HUES6 (cell line): ENCODE measurements at regions not wholly inside any gene's neighbourhood (a gene's known extent, or its start where the extent isn't known, plus 50 kb on each side); places are given as distances from the start of the nearest gene placed in this dataset.
"Not testable (repeated sequence)": the region's sequence is repeated elsewhere in the genome, so short reads cannot be mapped to it uniquely, and the experiment has no call there.

ENCODE experiments used
- H3K27ac ChIP-seq: 2 replicates; pipeline ENCODE4 v1.7.0; 2013; ENCODE audit warnings: low read depth, mild to moderate bottlenecking, low read length, inconsistent platforms
- H3K27me3 ChIP-seq: 2 replicates; pipeline ENCODE4 v1.6.1; 2013; ENCODE audit warnings: low read length; ENCODE audit not compliant: control insufficient read depth, insufficient read depth
- H3K36me3 ChIP-seq: 2 replicates; pipeline ENCODE4 v1.6.1; 2013; ENCODE audit warnings: low read length; ENCODE audit not compliant: control insufficient read depth, insufficient read depth
- H3K4me1 ChIP-seq: 2 replicates; pipeline ENCODE4 v1.6.1; 2013; ENCODE audit warnings: low read length; ENCODE audit not compliant: control insufficient read depth, insufficient read depth
- H3K4me3 ChIP-seq: 2 replicates; pipeline ENCODE4 v1.5.1; 2013; ENCODE audit warnings: low read depth, low read length
- H3K9ac ChIP-seq: one replicate; pipeline ENCODE4 v1.6.1; 2013; ENCODE audit warnings: mild to moderate bottlenecking, low read length
- H3K9me3 ChIP-seq: 2 replicates; pipeline ENCODE4 v1.6.1; 2013; ENCODE audit warnings: low read depth, low read length; ENCODE audit not compliant: control insufficient read depth, insufficient read depth

DNA sequence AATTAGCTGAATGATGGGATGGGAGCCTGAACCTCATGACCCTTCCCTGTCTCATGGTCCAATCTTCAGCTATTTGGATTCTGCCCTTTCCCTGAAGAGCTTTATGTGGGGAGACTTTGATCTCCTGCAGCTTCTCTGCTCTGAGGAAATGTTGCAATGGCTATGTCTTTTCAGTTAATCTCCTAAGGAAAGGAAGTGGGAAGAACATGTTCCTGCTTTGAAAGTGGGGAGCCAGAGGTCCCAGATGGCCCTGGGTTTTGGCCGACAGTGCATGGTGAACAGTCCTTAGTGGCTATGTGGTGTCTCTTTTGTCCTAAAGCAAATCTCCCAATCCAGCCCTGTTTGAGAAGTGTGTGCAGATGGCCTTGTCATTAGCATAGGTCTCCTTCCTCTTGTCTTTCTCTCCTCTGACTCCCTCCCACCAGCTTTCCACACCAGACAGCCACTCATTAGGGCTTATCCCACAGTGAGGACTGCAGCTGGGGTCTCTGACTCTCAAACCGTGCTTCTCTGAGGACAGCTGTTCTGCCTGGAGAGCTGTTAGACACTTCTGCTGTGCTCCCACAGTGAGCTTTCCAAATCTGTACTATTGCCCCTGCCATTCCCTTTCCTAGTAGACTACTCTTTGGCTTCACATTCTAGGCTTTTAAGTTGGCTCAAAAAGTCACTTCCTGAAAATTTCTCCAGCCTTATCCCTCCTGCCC, 365.8 kb upstream of the UMPS start:
- Histone ChIP-seq H3K9ac (no peak overlapping the region), H3K27ac (no peak overlapping the region), H3K27me3 (no peaks in the 10 kb centered on the region)

DNA sequence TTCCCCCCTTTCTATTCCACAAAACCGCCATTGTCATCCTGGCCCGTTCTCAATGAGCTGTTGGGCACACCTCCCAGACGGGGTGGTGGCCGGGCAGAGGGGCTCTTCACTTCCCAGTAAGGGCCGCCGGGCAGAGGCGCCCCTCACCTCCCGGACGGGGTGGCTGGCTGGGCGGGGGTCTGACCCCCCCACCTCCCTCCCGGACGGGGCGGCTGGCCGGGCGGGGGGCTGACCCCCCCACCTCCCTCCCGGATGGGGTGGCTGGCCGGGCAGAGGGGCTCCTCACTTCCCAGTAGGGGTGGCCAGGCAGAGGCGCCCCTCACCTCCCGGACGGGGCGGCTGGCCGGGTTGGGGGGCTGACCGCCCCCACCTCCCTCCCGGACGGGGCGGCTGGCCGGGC, 363.6 kb upstream of the UMPS start:
- not testable (repeated sequence) for H3K9me3 ChIP-seq, H3K4me1 ChIP-seq, H3K36me3 ChIP-seq, H3K9ac ChIP-seq, H3K4me3 ChIP-seq, H3K27ac ChIP-seq, H3K27me3 ChIP-seq

More for the DNA sequence above, 365.8 kb upstream of the UMPS start:
- H3K4me1 ChIP-seq: peaks cover 15% of the 10 kb centered on the region
- H3K4me3 ChIP-seq: no peak overlapping the region
- H3K9me3 ChIP-seq: no peaks in the 10 kb centered on the region
- no peaks in the 10 kb centered on the region for H3K36me3 ChIP-seq

DNA sequence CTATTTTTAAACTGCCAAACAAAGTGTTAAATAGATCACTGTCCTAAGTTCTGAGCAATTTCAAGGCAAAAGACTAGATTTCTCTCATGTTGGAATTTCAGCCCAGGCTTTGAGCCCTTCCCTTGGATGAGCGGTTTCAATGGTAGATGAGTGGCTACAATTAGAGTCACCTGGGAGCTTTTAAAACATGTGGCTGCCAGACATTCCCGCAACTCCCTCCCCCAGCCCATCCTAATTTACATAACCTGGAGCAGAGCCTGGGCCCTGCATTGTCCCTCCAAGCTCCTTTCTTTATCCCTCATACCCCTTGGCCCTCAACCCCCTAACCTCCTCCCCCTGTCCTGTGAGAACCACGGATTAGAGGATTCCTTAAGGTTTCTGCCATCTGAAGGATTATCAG, 357.5 kb upstream of the UMPS start:
- peaks cover 5% of the 10 kb centered on the region; the same call in 1 of the 2 replicates for H3K9me3 ChIP-seq
- no peaks in the 10 kb centered on the region for H3K36me3 ChIP-seq
- H3K27me3 ChIP-seq: no peaks in the 10 kb centered on the region
- no peak overlapping the region for H3K27ac ChIP-seq
- peaks cover 13% of the 10 kb centered on the region for H3K4me1 ChIP-seq
- no peak overlapping the region for H3K9ac ChIP-seq
- no peak overlapping the region for H3K4me3 ChIP-seq

DNA sequence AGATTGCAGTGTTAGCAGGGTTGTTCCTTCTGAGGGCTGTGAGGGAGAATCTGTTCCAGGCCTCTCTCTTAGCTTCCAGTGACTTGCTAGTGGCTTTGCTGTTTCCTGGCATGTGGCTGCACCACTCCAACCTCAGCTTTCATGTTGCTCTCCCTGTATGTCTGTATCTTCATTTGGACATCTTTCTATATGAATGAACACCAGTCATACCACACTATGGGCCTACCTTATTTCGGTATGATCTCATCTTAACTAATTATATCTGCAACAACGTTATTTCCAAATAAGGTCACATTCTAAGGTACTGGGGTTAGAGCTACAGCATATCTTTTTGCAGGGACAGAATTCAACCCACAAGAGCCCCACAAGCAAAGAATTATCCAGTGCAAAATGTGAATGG, 356.7 kb upstream of the UMPS start:
- H3K4me3 ChIP-seq: no peak overlapping the region
- H3K9me3 ChIP-seq: peaks cover 5% of the 10 kb centered on the region; the same call in 1 of the 2 replicates
- peaks cover 13% of the 10 kb centered on the region for H3K4me1 ChIP-seq
- H3K36me3 ChIP-seq: no peaks in the 10 kb centered on the region
- no peak overlapping the region for H3K9ac ChIP-seq
- no peaks in the 10 kb centered on the region for H3K27me3 ChIP-seq
- no peak overlapping the region for H3K27ac ChIP-seq

DNA sequence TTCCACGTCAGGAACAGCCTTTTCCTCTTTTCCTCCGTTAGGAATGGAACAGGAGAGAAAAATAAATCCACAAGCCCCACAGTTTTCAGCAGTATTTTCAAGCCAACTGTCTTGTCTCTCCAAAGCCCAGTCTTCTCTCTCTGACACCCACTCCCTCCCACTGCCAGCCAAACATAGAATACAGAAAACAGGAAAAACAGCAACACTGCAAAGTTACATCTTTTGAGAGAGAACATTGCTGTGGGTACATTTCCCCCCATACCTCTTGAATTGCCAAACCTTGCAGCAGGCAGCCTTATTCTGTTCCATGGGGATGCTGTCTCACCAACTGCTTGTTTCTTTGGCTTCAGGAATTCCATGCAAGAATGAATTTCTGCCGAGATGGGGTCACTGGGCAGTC, 355.7 kb upstream of the UMPS start:
- Histone ChIP-seq H3K9me3 (peaks cover 5% of the 10 kb centered on the region; the same call in 1 of the 2 replicates), H3K9ac (no peak overlapping the region), H3K27me3 (no peaks in the 10 kb centered on the region), H3K4me3 (no peak overlapping the region), H3K36me3 (no peaks in the 10 kb centered on the region), H3K27ac (no peak overlapping the region), H3K4me1 (peaks cover 17% of the 10 kb centered on the region)

DNA sequence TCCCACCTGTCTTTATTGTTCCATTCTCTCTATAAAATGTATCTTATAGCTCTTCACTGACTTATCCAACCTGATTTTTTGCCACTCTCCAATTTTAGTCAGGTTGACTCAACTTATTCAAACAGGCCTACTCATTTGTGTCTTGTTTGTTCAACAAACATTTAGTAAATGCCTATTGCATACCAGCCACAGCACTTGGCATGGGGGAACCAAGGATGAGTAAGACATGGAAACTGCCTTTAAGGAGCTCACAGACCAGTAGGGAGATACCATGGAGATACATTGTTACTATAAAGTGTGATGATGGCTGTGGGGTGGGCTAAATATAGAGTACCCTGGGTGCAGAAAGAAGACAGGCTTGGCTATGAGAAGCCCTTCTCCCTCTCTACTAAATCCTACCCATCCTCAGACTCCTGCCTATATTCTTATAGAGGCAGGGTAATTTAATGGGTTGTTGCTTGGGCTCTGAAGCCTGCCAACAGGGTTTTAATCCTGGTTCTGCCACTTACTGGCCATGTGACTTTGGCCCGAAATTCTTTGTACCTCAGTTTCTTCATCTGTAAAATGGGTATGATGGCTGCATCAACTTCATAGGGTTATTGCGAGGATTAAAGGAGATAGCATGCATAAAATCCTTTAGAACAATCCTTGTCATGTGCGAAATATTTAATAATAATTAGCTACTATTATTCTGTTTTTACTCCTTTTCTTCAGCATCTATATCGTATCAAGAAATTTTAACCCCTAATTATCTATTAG, 348.5 kb upstream of the UMPS start:
- no peaks in the 10 kb centered on the region for H3K27me3 ChIP-seq
- no peaks in the 10 kb centered on the region for H3K9me3 ChIP-seq
- no peaks in the 10 kb centered on the region for H3K36me3 ChIP-seq
- H3K4me3 ChIP-seq: no peak overlapping the region
- peaks cover 27% of the 10 kb centered on the region for H3K4me1 ChIP-seq
- H3K27ac ChIP-seq: no peak overlapping the region
- no peak overlapping the region for H3K9ac ChIP-seq

DNA sequence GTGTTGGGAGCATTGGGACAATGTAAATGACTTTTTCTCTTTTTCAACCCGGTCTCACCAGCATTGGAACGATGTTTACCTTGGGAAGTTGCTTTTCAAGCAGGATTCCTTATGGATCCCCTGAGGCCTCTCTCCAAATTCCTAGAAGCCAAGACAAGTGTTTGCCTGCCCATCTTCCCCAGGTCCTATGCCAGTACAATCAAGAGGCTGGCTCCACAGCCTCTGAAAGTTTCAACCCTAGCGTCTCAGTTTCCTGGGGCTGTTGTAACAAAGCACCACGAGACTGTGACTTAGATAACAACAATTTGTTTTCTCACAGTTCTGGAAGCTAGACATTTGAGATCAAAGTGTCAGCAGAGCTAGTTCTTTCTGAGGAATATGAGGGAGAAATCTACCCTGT, 347.2 kb upstream of the UMPS start:
- Histone ChIP-seq H3K4me1 (peaks cover 26% of the 10 kb centered on the region), H3K9me3 (no peaks in the 10 kb centered on the region), H3K4me3 (no peak overlapping the region), H3K36me3 (no peaks in the 10 kb centered on the region), H3K9ac (no peak overlapping the region), H3K27me3 (no peaks in the 10 kb centered on the region), H3K27ac (no peak overlapping the region)

DNA sequence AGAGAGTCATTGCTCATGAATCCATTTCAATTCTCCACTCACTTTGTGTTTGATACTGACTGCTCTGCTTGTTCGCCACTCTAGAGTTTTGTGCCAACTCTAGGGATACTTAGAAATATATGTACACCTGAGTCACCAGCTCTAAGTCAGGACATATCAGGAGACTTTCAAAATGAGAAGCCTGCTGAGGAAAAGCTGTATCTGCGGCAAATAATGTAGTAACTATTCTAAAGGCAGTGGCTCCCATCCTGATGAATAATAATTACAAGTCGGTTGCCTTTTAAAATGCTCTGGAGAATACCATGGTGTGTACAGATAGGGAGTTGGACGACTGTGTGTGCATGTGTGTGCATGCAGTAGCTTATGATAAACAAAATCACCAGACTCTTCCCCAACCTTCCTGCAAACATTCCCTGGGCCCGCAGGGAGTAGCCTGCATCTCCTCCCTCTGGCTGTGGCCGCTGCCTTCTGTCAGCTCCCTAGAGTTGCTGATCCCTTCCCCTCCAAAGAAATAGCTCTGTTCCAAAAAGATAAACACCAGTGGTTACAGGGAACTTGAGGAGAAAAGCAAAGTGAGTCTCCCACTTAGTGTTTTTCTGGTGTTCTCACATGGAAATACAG, 346.3 kb upstream of the UMPS start:
- Histone ChIP-seq H3K4me3 (no peak overlapping the region), H3K27me3 (no peaks in the 10 kb centered on the region), H3K4me1 (peaks cover 26% of the 10 kb centered on the region), H3K36me3 (no peaks in the 10 kb centered on the region), H3K9ac (no peak overlapping the region), H3K9me3 (no peaks in the 10 kb centered on the region), H3K27ac (no peak overlapping the region)

DNA sequence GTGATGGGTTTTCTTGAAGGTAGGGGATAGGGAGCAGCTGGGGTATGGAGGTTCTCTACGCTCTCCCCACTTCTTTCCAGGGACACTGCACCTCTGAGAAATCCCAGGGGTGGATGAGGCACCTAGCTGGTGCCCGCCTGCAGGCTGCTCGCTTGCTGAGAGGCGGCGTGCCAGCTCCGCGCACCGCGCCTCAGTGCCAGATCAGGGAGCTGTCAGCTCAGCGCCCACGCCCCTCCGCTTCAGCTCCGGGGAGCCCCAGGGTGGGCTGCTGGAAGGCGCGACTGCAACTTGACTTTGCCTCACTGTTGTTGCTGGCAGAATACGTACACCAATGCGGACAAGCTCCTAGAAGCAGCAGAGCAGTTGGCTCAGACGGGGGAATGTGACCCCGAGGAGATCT, 345.7 kb upstream of the UMPS start:
- no peaks in the 10 kb centered on the region for H3K9me3 ChIP-seq
- H3K4me3 ChIP-seq: no peak overlapping the region
- H3K36me3 ChIP-seq: no peaks in the 10 kb centered on the region
- H3K27me3 ChIP-seq: no peaks in the 10 kb centered on the region
- no peak overlapping the region for H3K27ac ChIP-seq
- H3K4me1 ChIP-seq: peaks cover 23% of the 10 kb centered on the region
- no peak overlapping the region for H3K9ac ChIP-seq

DNA sequence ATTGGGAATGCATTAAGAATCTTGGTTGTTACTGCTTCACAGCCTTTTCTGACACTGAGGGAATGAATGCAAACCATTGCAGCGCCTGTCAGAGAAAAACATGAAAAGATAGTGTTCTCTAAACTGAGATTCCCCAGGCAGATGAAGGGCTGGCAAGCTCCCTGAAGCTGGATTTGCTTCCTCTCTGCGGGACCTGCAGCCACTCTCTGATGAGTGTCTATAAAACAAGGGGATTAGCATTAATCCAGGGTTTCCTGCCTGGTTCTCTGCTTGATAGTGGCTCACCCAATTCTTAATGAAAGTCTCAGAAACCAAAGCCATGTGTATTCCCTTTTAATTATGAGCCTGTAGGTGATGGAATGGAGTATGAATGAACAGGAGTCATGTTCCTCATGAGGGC, 344.3 kb upstream of the UMPS start:
- Histone ChIP-seq H3K4me1 (peaks cover 16% of the 10 kb centered on the region), H3K27me3 (no peaks in the 10 kb centered on the region), H3K9me3 (no peaks in the 10 kb centered on the region), H3K27ac (no peak overlapping the region), H3K4me3 (no peak overlapping the region), H3K36me3 (no peaks in the 10 kb centered on the region), H3K9ac (no peak overlapping the region)

DNA sequence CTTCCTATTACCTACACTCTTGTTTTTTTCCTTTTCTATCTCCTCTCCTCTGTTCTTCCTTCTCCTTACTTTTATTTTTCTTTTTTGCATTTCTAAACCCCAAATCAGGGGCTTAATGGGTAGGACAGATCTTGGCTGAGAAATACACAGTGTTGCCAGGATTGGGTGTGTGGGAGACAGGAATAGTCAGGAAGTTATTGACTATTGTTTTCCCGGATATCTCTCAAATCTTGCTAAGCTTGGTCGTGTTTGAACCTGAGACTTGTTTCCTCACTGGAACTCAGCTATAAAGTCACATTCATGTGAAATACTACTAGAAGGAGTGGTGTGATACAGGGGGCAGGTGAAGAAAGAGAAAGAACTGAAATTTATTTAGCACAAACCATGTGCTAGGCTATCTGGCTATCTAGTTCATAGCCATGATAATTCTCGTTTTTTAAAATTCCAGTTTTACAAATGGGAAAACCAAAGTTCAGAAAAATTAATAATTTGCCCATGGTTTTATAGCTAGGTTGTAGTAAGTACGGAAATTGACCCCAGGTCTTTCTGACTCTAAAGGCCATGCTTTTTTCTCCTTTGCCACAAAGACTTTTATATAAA, 343.2 kb upstream of the UMPS start:
- H3K36me3 ChIP-seq: no peaks in the 10 kb centered on the region
- H3K27ac ChIP-seq: no peak overlapping the region
- H3K9ac ChIP-seq: no peak overlapping the region
- no peaks in the 10 kb centered on the region for H3K9me3 ChIP-seq
- H3K4me1 ChIP-seq: peaks cover 16% of the 10 kb centered on the region
- no peak overlapping the region for H3K4me3 ChIP-seq
- no peaks in the 10 kb centered on the region for H3K27me3 ChIP-seq
